A673 (cell line): ENCODE measurements at regions not wholly inside any gene's neighbourhood (a gene's known extent, or its start where the extent isn't known, plus 50 kb on each side); places are given as distances from the start of the nearest gene placed in this dataset.

Experiments
- BruUV-seq: library from RNA; stranded (reverse); fragments of 400-500 nt; replicated peaks from 2 replicates; lab custom pipeline; 2021; lab: Mats Ljungman, UMichigan
- CTCF ChIA-PET: fragments of 300-600 bp; sonication (Branson Sonifier 250); formaldehyde crosslinking; loops from one replicate; lab custom pipeline; 2022; ENCODE audit warnings: antibody characterized with exemption; lab: Charles Lee
- POLR2A ChIA-PET: fragments of 300-600 bp; sonication (Branson Sonifier 250); formaldehyde crosslinking; loops from one replicate; lab custom pipeline; 2022; ENCODE audit warnings: antibody characterized with exemption; ENCODE audit not compliant: low non-redundant PET; lab: Charles Lee
- DNase-seq: peaks from one replicate; pipeline ENCODE4 v3.0.0-alpha.2; 2015; ENCODE audit warnings: low spot score
- H3K27ac ChIP-seq: fragments of 200-600 bp; sonication (generic); 2 replicates; pipeline ENCODE4 v1.5.1; 2016; ENCODE audit warnings: mixed run types, low read depth, mild to moderate bottlenecking, mixed read lengths, antibody characterized with exemption, low read length; ENCODE audit not compliant: poor library complexity, severe bottlenecking
- H3K27me3 ChIP-seq: fragments of 200-600 bp; sonication (generic); replicated peaks from 2 replicates; pipeline ENCODE4 v1.6.1; 2017; ENCODE audit warnings: mixed run types, low read depth, mild to moderate bottlenecking, mixed read lengths, antibody characterized with exemption, low read length; ENCODE audit not compliant: insufficient read depth, poor library complexity
- H3K36me3 ChIP-seq: fragments of 200-600 bp; sonication (generic); 2 replicates; pipeline ENCODE4 v1.6.1; 2016; ENCODE audit warnings: mixed run types, mild to moderate bottlenecking, mixed read lengths, antibody characterized with exemption, low read length; ENCODE audit not compliant: insufficient read depth, poor library complexity, severe bottlenecking
- H3K4me1 ChIP-seq: fragments of 200-600 bp; sonication (generic); 2 replicates; pipeline ENCODE4 v1.6.1; 2017; ENCODE audit warnings: mixed run types, mild to moderate bottlenecking, mixed read lengths, antibody characterized with exemption, low read length; ENCODE audit not compliant: insufficient read depth, poor library complexity, severe bottlenecking
- H3K4me3 ChIP-seq: fragments of 200-600 bp; sonication (generic); 2 replicates; pipeline ENCODE4 v1.5.1; 2016; ENCODE audit warnings: low read depth, mixed run types, mild to moderate bottlenecking, mixed read lengths, low read length; ENCODE audit not compliant: poor library complexity, severe bottlenecking
- H3K9me3 ChIP-seq: fragments of 200-600 bp; sonication (generic); 2 replicates; pipeline ENCODE4 v1.6.1; 2016; ENCODE audit warnings: mixed run types, low read depth, mild to moderate bottlenecking, mixed read lengths, antibody characterized with exemption, low read length; ENCODE audit not compliant: poor library complexity, severe bottlenecking
- EZH2 ChIP-seq: fragments of 200-600 bp; sonication (generic); IDR thresholded peaks from 2 replicates; pipeline ENCODE4 v1.6.1; 2017; ENCODE audit warnings: borderline replicate concordance, low read depth, mild to moderate bottlenecking, mixed read lengths, antibody characterized with exemption, low read length; ENCODE audit not compliant: poor library complexity, severe bottlenecking
- intact Hi-C: fragments of 100-400 bp; cut with micrococcal nuclease; formaldehyde crosslinking; loops from one replicate; pipeline ENCODE4 v1.10.0; 2022; ENCODE audit not compliant: unreplicated experiment
- TF ChIP-seq, protein P1 (sequence below): fragments of 300-800, 200-600 bp; sonication (generic); conservative IDR thresholded peaks from 2 replicates; pipeline ENCODE4 v1.5.1; 2017; ENCODE audit warnings: low read depth, mild to moderate bottlenecking, antibody characterized with exemption, low read length, moderate library complexity, mixed read lengths

- no peaks in the 10 kb centered on the region for H3K27me3 ChIP-seq
- POLR2A ChIA-PET, result no interaction called here
Measured at GRCh38 chr2:161533218-161533617, 91.0 kb upstream of the SLC4A10 start.

DNA sequence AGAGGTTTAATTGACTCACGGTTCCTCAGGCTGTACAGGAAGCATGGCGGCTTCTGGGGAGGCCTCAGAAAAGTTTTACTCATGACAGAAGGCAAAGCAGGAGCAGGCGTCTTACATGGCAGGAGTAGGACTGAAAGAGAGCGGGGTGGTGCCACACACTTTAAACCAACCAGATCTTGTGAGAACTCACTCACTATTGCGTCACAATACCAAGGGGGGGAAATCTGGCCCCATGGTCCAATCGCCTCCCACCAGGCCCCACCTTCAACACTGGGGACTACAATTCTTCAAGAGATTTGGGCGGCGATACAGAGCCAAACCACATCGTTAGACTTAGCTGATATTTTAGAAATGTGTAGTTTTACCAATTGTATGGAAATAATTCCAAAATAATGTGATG is 77.6 kb upstream of the SLC4A10 start:
- TF ChIP-seq, protein P1, sequence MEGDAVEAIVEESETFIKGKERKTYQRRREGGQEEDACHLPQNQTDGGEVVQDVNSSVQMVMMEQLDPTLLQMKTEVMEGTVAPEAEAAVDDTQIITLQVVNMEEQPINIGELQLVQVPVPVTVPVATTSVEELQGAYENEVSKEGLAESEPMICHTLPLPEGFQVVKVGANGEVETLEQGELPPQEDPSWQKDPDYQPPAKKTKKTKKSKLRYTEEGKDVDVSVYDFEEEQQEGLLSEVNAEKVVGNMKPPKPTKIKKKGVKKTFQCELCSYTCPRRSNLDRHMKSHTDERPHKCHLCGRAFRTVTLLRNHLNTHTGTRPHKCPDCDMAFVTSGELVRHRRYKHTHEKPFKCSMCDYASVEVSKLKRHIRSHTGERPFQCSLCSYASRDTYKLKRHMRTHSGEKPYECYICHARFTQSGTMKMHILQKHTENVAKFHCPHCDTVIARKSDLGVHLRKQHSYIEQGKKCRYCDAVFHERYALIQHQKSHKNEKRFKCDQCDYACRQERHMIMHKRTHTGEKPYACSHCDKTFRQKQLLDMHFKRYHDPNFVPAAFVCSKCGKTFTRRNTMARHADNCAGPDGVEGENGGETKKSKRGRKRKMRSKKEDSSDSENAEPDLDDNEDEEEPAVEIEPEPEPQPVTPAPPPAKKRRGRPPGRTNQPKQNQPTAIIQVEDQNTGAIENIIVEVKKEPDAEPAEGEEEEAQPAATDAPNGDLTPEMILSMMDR, result no peak
- no peak for TF ChIP-seq EZH2
- no peak overlapping the region for H3K4me3 ChIP-seq
- no peak for DNase-seq
- intact Hi-C loops, result no loop called here
- no TSS peak for BruUV-seq
- POLR2A ChIA-PET, result no interaction called here
- CTCF ChIA-PET, result no interaction called here
- no peak overlapping the region for H3K27ac ChIP-seq
- H3K4me1 ChIP-seq, result no peaks in the 10 kb centered on the region
- no peaks in the 10 kb centered on the region for H3K9me3 ChIP-seq
- no peaks in the 10 kb centered on the region for H3K27me3 ChIP-seq
- no peaks in the 10 kb centered on the region for H3K36me3 ChIP-seq

More at GRCh38 chr2:161533218-161533617, 91.0 kb upstream of the SLC4A10 start:
- intact Hi-C loops, result no loop called here
- CTCF ChIA-PET, result no interaction called here
- BruUV-seq, result no TSS peak
- no peaks in the 10 kb centered on the region for H3K36me3 ChIP-seq
- no peaks in the 10 kb centered on the region for H3K9me3 ChIP-seq
- H3K27ac ChIP-seq, result no peak overlapping the region
- H3K4me3 ChIP-seq, result no peak overlapping the region
- DNase-seq, result no peak
- H3K4me1 ChIP-seq, result no peaks in the 10 kb centered on the region
- TF ChIP-seq, protein P1, result no peak

- intact Hi-C loops, result no loop called here
- Histone ChIP-seq H3K27me3 (no peaks in the 10 kb centered on the region), H3K9me3 (no peaks in the 10 kb centered on the region), H3K4me1 (no peaks in the 10 kb centered on the region), H3K36me3 (no peaks in the 10 kb centered on the region), H3K4me3 (no peak overlapping the region), H3K27ac (no peak overlapping the region)
- ChIA-PET CTCF (no interaction called here), POLR2A (no interaction called here)
- no peak for TF ChIP-seq EZH2
- TF ChIP-seq, protein P1, result no peak
- DNase-seq, result no peak
- BruUV-seq, result no TSS peak
Measured at GRCh38 chr2:161547130-161547529, 77.1 kb upstream of the SLC4A10 start.
